GM12878 (cell line): ENCODE measurements at regions not wholly inside any gene's neighbourhood (a gene's known extent, or its start where the extent isn't known, plus 50 kb on each side); places are given as distances from the start of the nearest gene placed in this dataset.

ENCODE experiments used
- ATAC-seq: fragments of 200-7000 bp; cut with Tn5 transposase; 3 replicates; pipeline ENCODE4 v1.9.1; 2020; ENCODE audit warnings: mild to moderate bottlenecking, moderate library complexity
- BruUV-seq: library from RNA; stranded (reverse); fragments of 400-500 nt; replicated peaks from 2 replicates; lab custom pipeline; 2021; lab: Mats Ljungman, UMichigan
- CTCF ChIA-PET: fragments of 300-600 bp; sonication (Branson Sonifier 250); formaldehyde crosslinking; extraction: SDS; loops from one replicate; lab custom pipeline; 2021; ENCODE audit warnings: inconsistent platforms; lab: Yijun Ruan, JAX
- POLR2A ChIA-PET: fragments of 350-600 bp; formaldehyde crosslinking; extraction: SDS; loops from one replicate; lab custom pipeline; 2021; ENCODE audit warnings: inconsistent platforms; lab: Charles Lee
- RAD21 ChIA-PET: fragments of 300-600 bp; sonication (Branson Sonifier 250); formaldehyde crosslinking; loops from one replicate; lab custom pipeline; 2023; ENCODE audit warnings: antibody characterized with exemption; ENCODE audit not compliant: unreplicated experiment; lab: Charles Lee
- SMC1A ChIA-PET: fragments of 300-600 bp; sonication (Branson Sonifier 250); formaldehyde crosslinking; loops from one replicate; lab custom pipeline; 2023; ENCODE audit not compliant: unreplicated experiment, uncharacterized antibody; lab: Charles Lee
- DNase-seq: peaks from one replicate; pipeline ENCODE4 v3.0.0-alpha.2; 2011; ENCODE audit warnings: low read depth, low spot score
- FAIRE-seq: peaks from 3 replicates; lab custom pipeline; 2011; peaks lifted over from hg19 to GRCh38; lab: Jason Lieb, UNC
- H2AFZ ChIP-seq: 2 replicates; pipeline ENCODE4 v1.6.0; 2011; ENCODE audit warnings: low read depth, low read length, control low read depth; ENCODE audit not compliant: control insufficient read depth
- H3K27ac ChIP-seq: 2 replicates; pipeline ENCODE4 v1.5.1; 2011; ENCODE audit warnings: control low read depth; ENCODE audit not compliant: control insufficient read depth, insufficient read depth
- H3K27me3 ChIP-seq, 2 experiments: replicated peaks in 1 of 2; 2 replicates each; pipeline versions ENCODE4 v1.6.0 to v1.6.1; 2011; ENCODE audit warnings: low read length in 1 of 2; ENCODE audit not compliant: control insufficient read depth in 2 of 2, insufficient read depth in 2 of 2
- H3K36me3 ChIP-seq, 2 experiments: 2 replicates each; pipeline ENCODE4 v1.5.1; 2011; ENCODE audit warnings: low read length in 1 of 2; ENCODE audit not compliant: control insufficient read depth in 2 of 2, insufficient read depth in 2 of 2
- H3K4me1 ChIP-seq: 2 replicates; pipeline ENCODE4 v1.6.1; 2011; ENCODE audit warnings: mild to moderate bottlenecking, low read length, moderate library complexity, mixed read lengths; ENCODE audit not compliant: control insufficient read depth, insufficient read depth
- H3K4me2 ChIP-seq: 2 replicates; pipeline ENCODE4 v1.6.0; 2011; ENCODE audit warnings: control low read depth; ENCODE audit not compliant: control insufficient read depth, insufficient read depth
- H3K4me3 ChIP-seq: fragments of 200-600 bp; sonication (generic); 2 replicates; pipeline ENCODE4 v1.5.1; 2016
- H3K79me2 ChIP-seq: 2 replicates; pipeline ENCODE4 v1.6.0; 2011; ENCODE audit warnings: low read length; ENCODE audit not compliant: control insufficient read depth, insufficient read depth
- H3K9ac ChIP-seq: 2 replicates; pipeline ENCODE4 v1.8.0; 2011; ENCODE audit warnings: low read length, control low read depth, mixed read lengths; ENCODE audit not compliant: control insufficient read depth, insufficient read depth
- H3K9me3 ChIP-seq: replicated peaks from 3 replicates; pipeline ENCODE4 v1.5.1; 2011; ENCODE audit warnings: mild to moderate bottlenecking, low read length; ENCODE audit not compliant: control insufficient read depth, insufficient read depth
- H4K20me1 ChIP-seq: 2 replicates; pipeline ENCODE4 v1.6.0; 2011; ENCODE audit not compliant: control insufficient read depth, insufficient read depth
- ATF2 ChIP-seq: IDR thresholded peaks from 2 replicates; pipeline ENCODE4 v1.6.1; 2012; ENCODE audit warnings: low read length, inconsistent platforms
- ATF7 ChIP-seq: fragments of 450-650 bp; IDR thresholded peaks from 2 replicates; pipeline ENCODE4 v1.6.1; 2016; ENCODE audit warnings: low read depth, mild to moderate bottlenecking
- BCLAF1 ChIP-seq: fragments of 450-650 bp; IDR thresholded peaks from 2 replicates; pipeline ENCODE4 v1.6.1; 2017; ENCODE audit warnings: antibody characterized with exemption, mild to moderate bottlenecking, moderate library complexity
- CBFB ChIP-seq: IDR thresholded peaks from 2 replicates; pipeline ENCODE4 v1.6.1; 2016; ENCODE audit warnings: antibody characterized with exemption, low read depth
- CREM ChIP-seq: IDR thresholded peaks from 2 replicates; pipeline ENCODE4 v1.6.1; 2014; ENCODE audit warnings: antibody characterized with exemption, low read depth
- FOS ChIP-seq: IDR thresholded peaks from 3 replicates; pipeline ENCODE4 v1.6.1; 2011; ENCODE audit warnings: borderline replicate concordance; ENCODE audit not compliant: insufficient read length; ENCODE audit errors: extremely low read depth
- FOXK2 ChIP-seq: fragments of 450-650 bp; IDR thresholded peaks from 2 replicates; pipeline ENCODE4 v1.6.1; 2017; ENCODE audit warnings: mild to moderate bottlenecking, moderate library complexity
- FOXM1 ChIP-seq: IDR thresholded peaks from 2 replicates; pipeline ENCODE4 v1.6.1; 2012; ENCODE audit warnings: low read depth, mild to moderate bottlenecking, inconsistent platforms, low read length, moderate library complexity
- HSF1 ChIP-seq: fragments of 150-350 bp; IDR thresholded peaks from 2 replicates; pipeline ENCODE4 v1.6.1; 2014; ENCODE audit warnings: mild to moderate bottlenecking, low read depth, low read length
- MAX ChIP-seq: IDR thresholded peaks from 2 replicates; pipeline ENCODE4 v1.6.1; 2012; ENCODE audit warnings: low read depth, low read length, improper control_type of control experiment
- POLR2AphosphoS5 ChIP-seq: IDR thresholded peaks from 2 replicates; pipeline ENCODE4 v1.6.1; 2011; ENCODE audit warnings: mild to moderate bottlenecking, low read length, inconsistent platforms
- SMAD5 ChIP-seq: IDR thresholded peaks from 2 replicates; pipeline ENCODE4 v1.6.1; 2016; ENCODE audit warnings: antibody characterized with exemption, low read depth
- SMARCA5 ChIP-seq: fragments of 450-650 bp; IDR thresholded peaks from 2 replicates; pipeline ENCODE4 v1.6.1; 2017; ENCODE audit warnings: mild to moderate bottlenecking
- WRNIP1 ChIP-seq: IDR thresholded peaks from 2 replicates; pipeline ENCODE4 v1.6.1; 2011; ENCODE audit warnings: low read depth, low read length, improper control_type of control experiment, borderline replicate concordance
- ZNF217 ChIP-seq: fragments of 450-650 bp; IDR thresholded peaks from 2 replicates; pipeline ENCODE4 v1.6.1; 2017; ENCODE audit warnings: antibody characterized with exemption, mild to moderate bottlenecking
- ZNF384 ChIP-seq: IDR thresholded peaks from 2 replicates; pipeline ENCODE4 v1.6.1; 2012; ENCODE audit warnings: low read depth, mild to moderate bottlenecking, low read length, improper control_type of control experiment, borderline replicate concordance
- ZNF622 ChIP-seq: fragments of 450-650 bp; IDR thresholded peaks from 2 replicates; pipeline ENCODE4 v1.6.1; 2017; ENCODE audit warnings: mild to moderate bottlenecking, inconsistent platforms
- ZZZ3 ChIP-seq: IDR thresholded peaks from 2 replicates; pipeline ENCODE4 v1.6.1; 2011; ENCODE audit warnings: low read depth; ENCODE audit not compliant: control insufficient read depth, insufficient read length
- WGBS: methylation state at CpG from one replicate; pipeline ENCODE4 v1.1.6; 2016; ENCODE audit warnings: low lambda C conversion rate; ENCODE audit not compliant: insufficient replicate concordance, insufficient coverage; ENCODE audit errors: missing lambda C conversion rate; 5-methylcytosine and 5-hydroxymethylcytosine counted together
- in situ Hi-C: fragments of 300-500 bp; cut with MboI; formaldehyde crosslinking; loops from 9 replicates; pipeline ENCODE4 v1.14.3; 2018; ENCODE audit warnings: mixed read lengths
- intact Hi-C: fragments of 100-400 bp; cut with micrococcal nuclease; formaldehyde crosslinking; loops from one replicate; pipeline ENCODE4 v1.14.2; 2022; ENCODE audit not compliant: unreplicated experiment

- Histone ChIP-seq H4K20me1 (no peaks in the 10 kb centered on the region), H3K9ac (no peak overlapping the region), H3K27ac (no peak overlapping the region), H3K4me1 (no peaks in the 10 kb centered on the region), H2AFZ (no peak overlapping the region), H3K9me3 (no peaks in the 10 kb centered on the region), H3K4me3 (no peak overlapping the region), H3K79me2 (no peaks in the 10 kb centered on the region), H3K36me3 (no peaks in the 10 kb centered on the region), H3K4me2 (no peak overlapping the region), H3K27me3 (no peaks in the 10 kb centered on the region)
- FAIRE-seq (no peak), ATAC-seq (no peak), DNase-seq (no peak)
- RAD21 ChIA-PET, result no interaction called here
- POLR2A ChIA-PET, result no interaction called here
- CTCF ChIA-PET, result no interaction called here
- SMC1A ChIA-PET, result no interaction called here
- WGBS, result 3% methylated on average over 2 of the region's 2 CpGs
- intact Hi-C loops, result no loop called here
- no TSS peak for BruUV-seq
- in situ Hi-C loops, result no loop called here
- TF ChIP-seq POLR2AphosphoS5 (no peak), SMAD5 (no peak), SMARCA5 (no peak), ZNF384 (no peak), BCLAF1 (no peak), CBFB (no peak), ZNF217 (no peak), ZNF622 (no peak), MAX (no peak), FOXK2 (no peak), WRNIP1 (no peak), HSF1 (no peak), ZZZ3 (no peak), FOXM1 (no peak), FOS (no peak), ATF7 (no peak), ATF2 (no peak), CREM (no peak)
These were observed 442.4 kb upstream of the BCHE start for GRCh38 chr3:166279636-166280035.
